Activated gamma-delta T cell treated with anti-CD3 and anti-CD28 coated beads, Interleukin-2, amount 50 U/mL, for 16 hours (primary cell): ENCODE measurements at regions not wholly inside any gene's neighbourhood (a gene's known extent, or its start where the extent isn't known, plus 50 kb on each side); places are given as distances from the start of the nearest gene placed in this dataset.
"Not testable (repeated sequence)": the region's sequence is repeated elsewhere in the genome, so short reads cannot be mapped to it uniquely, and the experiment has no call there.

Experiments
- DNase-seq: peaks from one replicate; pipeline ENCODE4 v3.0.0-alpha.2; 2020; ENCODE audit warnings: low read depth

GRCh38 chr4:23956601-23957364, 66.9 kb upstream of the PPARGC1A start:
- DNase-seq, result no peak

GRCh38 chr4:23952258-23952657, 62.4 kb upstream of the PPARGC1A start:
- no peak for DNase-seq

- no peak for DNase-seq
Observed at GRCh38 chr4:23947826-23948225, 58.0 kb upstream of the PPARGC1A start.

GRCh38 chr4:23946299-23946698, 56.5 kb upstream of the PPARGC1A start:
- no peak for DNase-seq

- DNase-seq, result no peak
Observed at GRCh38 chr4:23945451-23946017, 55.7 kb upstream of the PPARGC1A start.

- not testable (repeated sequence) for DNase-seq
Observed at GRCh38 chr4:23944556-23944955, 54.7 kb upstream of the PPARGC1A start.

- DNase-seq, result no peak
Observed at GRCh38 chr4:23943478-23943877, 53.6 kb upstream of the PPARGC1A start.

GRCh38 chr4:23942471-23942870, 52.6 kb upstream of the PPARGC1A start:
- no peak for DNase-seq
